Activated naive CD4-positive, alpha-beta T cell treated with anti-CD3 and anti-CD28 coated beads, Interleukin-2, amount 10 ng/mL, durations not matched to agents 7 days and 5 days (primary cell): ENCODE measurements at regions not wholly inside any gene's neighbourhood (a gene's known extent, or its start where the extent isn't known, plus 50 kb on each side); places are given as distances from the start of the nearest gene placed in this dataset.
"Not testable (repeated sequence)": the region's sequence is repeated elsewhere in the genome, so short reads cannot be mapped to it uniquely, and the experiment has no call there.

Source experiments
- CTCF ChIA-PET: fragments of 350-600 bp; sonication (Branson Sonifier 250); formaldehyde crosslinking; loops from one replicate; lab custom pipeline; 2021; ENCODE audit warnings: antibody characterized with exemption; lab: Charles Lee
- DNase-seq: peaks from one replicate; pipeline ENCODE4 v3.0.0-alpha.2; 2020
- H3K27ac Mint-ChIP-seq: one replicate; pipeline ENCODE4 v1.8.0; 2021; ENCODE audit warnings: mild to moderate bottlenecking, moderate library complexity, mixed read lengths
- H3K27me3 Mint-ChIP-seq: one replicate; pipeline ENCODE4 v1.8.0; 2021; ENCODE audit warnings: mild to moderate bottlenecking, mixed read lengths
- H3K36me3 Mint-ChIP-seq: one replicate; pipeline ENCODE4 v1.8.0; 2021; ENCODE audit warnings: mixed read lengths
- H3K4me1 Mint-ChIP-seq: one replicate; pipeline ENCODE4 v1.8.0; 2021; ENCODE audit warnings: mixed read lengths
- H3K4me3 Mint-ChIP-seq: one replicate; pipeline ENCODE4 v1.8.0; 2021; ENCODE audit warnings: mild to moderate bottlenecking, moderate library complexity, mixed read lengths
- H3K9me3 Mint-ChIP-seq: one replicate; pipeline ENCODE4 v1.8.0; 2021; ENCODE audit warnings: mixed read lengths

DNA sequence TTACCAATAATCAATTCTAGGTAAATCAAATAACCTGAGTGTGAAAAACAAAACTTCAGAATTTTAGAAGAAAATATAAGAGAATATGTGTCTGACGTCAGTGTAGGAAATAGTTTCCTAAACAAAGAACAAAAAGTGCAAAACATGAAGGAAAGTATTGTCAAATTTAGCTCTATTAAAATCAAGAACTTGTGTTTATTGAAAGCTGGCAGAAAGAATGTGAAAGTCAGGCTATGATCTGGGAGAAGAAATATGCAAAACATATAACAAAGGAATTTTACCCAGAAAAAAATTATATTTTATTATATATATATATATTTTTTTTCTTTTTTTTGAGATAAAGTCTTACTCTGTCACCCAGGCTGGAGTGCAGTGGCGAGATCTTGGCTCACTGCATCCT is 129.1 kb upstream of the ANKRD28 start:
- no peak for DNase-seq
- H3K36me3 Mint-ChIP-seq, result no peaks in the 10 kb centered on the region
- CTCF ChIA-PET, result no interaction called here
- peaks cover 3% of the 10 kb centered on the region for H3K4me1 Mint-ChIP-seq
- peaks cover 8% of the 10 kb centered on the region for H3K27me3 Mint-ChIP-seq
- no peak overlapping the region for H3K4me3 Mint-ChIP-seq
- H3K27ac Mint-ChIP-seq, result no peak overlapping the region
- H3K9me3 Mint-ChIP-seq, result no peaks in the 10 kb centered on the region

GRCh38 chr3:15927969-15928368 is 130.2 kb upstream of the ANKRD28 start:
- CTCF ChIA-PET, result no interaction called here
- no peak overlapping the region for H3K27ac Mint-ChIP-seq
- peaks cover 3% of the 10 kb centered on the region for H3K4me1 Mint-ChIP-seq
- H3K9me3 Mint-ChIP-seq, result no peaks in the 10 kb centered on the region
- peaks cover 8% of the 10 kb centered on the region for H3K27me3 Mint-ChIP-seq
- H3K36me3 Mint-ChIP-seq, result no peaks in the 10 kb centered on the region
- no peak for DNase-seq
- H3K4me3 Mint-ChIP-seq, result no peak overlapping the region

GRCh38 chr3:15929944-15930571 is 132.3 kb upstream of the ANKRD28 start:
- H3K36me3 Mint-ChIP-seq, result no peaks in the 10 kb centered on the region
- H3K27me3 Mint-ChIP-seq, result peaks cover 8% of the 10 kb centered on the region
- no peaks in the 10 kb centered on the region for H3K9me3 Mint-ChIP-seq
- DNase-seq, result no peak
- no peaks in the 10 kb centered on the region for H3K4me1 Mint-ChIP-seq
- no peak overlapping the region for H3K27ac Mint-ChIP-seq
- CTCF ChIA-PET, result interaction anchor here (1.3 kb wide), 1 partner anchor 21 kb away, joined by 3 read pairs; no protein-coding TSS in a partner anchor
- H3K4me3 Mint-ChIP-seq, result no peak overlapping the region

- Mint-ChIP-seq H3K9me3 (no peaks in the 10 kb centered on the region), H3K4me3 (no peak overlapping the region), H3K27me3 (peaks cover 4% of the 10 kb centered on the region), H3K27ac (no peak overlapping the region), H3K36me3 (no peaks in the 10 kb centered on the region), H3K4me1 (no peaks in the 10 kb centered on the region)
- no peak for DNase-seq
- CTCF ChIA-PET, result no interaction called here
These were observed 134.8 kb upstream of the ANKRD28 start for GRCh38 chr3:15932348-15933300.

DNA sequence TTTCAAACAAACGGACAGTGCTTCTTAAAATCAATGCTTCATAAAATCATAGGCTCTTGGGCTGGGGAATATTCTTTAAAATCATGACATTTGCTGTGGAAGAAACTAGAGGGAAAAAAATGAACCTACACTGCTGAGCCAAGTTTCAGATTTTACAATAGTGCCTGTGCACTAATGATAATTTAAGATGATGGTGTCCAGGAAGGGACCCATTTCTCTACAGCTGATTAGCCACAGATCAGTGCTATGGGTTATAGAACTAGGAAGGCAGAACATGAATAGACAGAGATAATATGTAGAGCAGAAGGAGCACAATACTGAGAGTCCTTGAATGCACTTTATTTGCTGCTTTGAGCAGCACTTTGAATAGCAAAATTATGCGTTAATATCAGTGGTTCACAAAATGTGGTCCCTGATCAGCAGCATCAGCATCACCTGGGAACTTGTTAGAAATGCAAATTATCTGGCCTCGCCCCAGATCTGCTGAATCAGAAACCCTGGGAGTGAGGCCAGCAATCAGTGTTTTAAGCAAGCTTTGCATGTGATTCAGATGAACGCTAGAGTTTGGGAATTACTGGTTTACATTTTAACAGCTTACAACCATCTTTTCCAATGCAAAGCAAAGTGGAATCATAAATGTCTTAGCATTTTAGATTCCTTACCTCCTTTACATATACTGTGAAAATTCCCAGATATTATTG is 135.8 kb upstream of the ANKRD28 start:
- Mint-ChIP-seq H3K27me3 (peaks cover 4% of the 10 kb centered on the region), H3K27ac (no peak overlapping the region), H3K4me1 (no peaks in the 10 kb centered on the region), H3K36me3 (no peaks in the 10 kb centered on the region), H3K4me3 (no peak overlapping the region), H3K9me3 (no peaks in the 10 kb centered on the region)
- CTCF ChIA-PET, result no interaction called here
- no peak for DNase-seq

DNA sequence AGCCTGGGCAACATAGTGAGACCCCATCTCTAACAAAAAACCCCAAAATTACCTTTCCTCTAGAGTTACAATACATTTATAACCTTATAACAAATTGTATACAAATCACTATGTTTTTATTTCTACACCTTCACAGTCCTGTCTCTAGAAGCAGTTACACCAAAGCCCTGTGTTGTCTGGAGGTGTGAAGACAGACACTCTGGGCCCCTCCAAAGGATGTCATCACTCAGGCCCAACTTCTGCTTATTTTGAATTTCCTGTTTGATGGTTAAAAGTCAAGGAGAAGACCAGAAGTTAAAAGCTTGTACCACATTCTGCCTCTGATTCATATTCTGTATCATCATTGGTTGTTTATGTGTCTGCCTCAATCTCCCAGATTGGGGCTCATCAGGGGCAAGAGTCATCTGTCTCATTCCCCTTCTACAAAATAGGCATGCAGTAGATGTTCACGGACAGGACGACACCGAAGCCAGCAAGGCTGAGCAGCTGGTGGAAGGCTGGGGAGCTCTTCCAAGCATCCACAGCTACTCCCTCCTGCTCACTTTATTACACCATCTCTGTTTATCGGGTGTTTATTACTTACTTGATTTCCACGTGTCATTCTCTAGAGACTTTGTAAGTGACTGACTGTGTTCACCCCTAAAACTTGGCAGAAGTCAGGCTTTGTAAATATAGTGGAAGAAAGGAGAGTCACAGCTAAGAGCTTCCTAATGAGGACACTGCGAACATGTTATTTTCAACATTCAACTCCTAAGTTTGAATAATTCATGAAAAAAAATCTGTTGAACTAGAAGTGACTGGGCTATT is 136.8 kb upstream of the ANKRD28 start:
- H3K4me1 Mint-ChIP-seq, result no peaks in the 10 kb centered on the region
- H3K27me3 Mint-ChIP-seq, result no peaks in the 10 kb centered on the region
- no peak for DNase-seq
- H3K27ac Mint-ChIP-seq, result no peak overlapping the region
- CTCF ChIA-PET, result no interaction called here
- no peaks in the 10 kb centered on the region for H3K36me3 Mint-ChIP-seq
- H3K9me3 Mint-ChIP-seq, result no peaks in the 10 kb centered on the region
- H3K4me3 Mint-ChIP-seq, result no peak overlapping the region

DNA sequence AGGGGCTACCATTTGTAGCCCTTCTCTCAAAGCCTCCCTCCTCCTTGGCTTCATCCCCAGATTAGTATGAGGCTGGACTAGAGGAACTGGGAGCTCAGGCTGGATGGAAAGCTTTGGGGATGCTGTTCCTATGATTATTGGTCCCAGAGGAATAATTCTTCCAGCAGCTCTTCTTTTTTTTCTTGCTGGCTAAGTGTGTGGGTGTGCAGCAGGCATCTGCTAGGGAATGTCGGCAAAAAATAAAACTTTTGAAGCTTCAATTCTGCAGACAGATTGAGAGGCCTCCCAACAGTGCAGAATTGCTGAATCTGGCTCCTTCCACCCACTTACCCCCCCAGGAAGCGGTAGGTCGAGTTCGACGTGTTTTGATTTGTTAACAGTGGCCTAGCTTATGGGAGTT is 138.5 kb upstream of the ANKRD28 start:
- Mint-ChIP-seq H3K4me3 (no peak overlapping the region), H3K27me3 (no peaks in the 10 kb centered on the region), H3K4me1 (no peaks in the 10 kb centered on the region), H3K9me3 (peaks cover 7% of the 10 kb centered on the region), H3K27ac (no peak overlapping the region), H3K36me3 (no peaks in the 10 kb centered on the region)
- CTCF ChIA-PET, result no interaction called here
- DNase-seq, result no peak

DNA sequence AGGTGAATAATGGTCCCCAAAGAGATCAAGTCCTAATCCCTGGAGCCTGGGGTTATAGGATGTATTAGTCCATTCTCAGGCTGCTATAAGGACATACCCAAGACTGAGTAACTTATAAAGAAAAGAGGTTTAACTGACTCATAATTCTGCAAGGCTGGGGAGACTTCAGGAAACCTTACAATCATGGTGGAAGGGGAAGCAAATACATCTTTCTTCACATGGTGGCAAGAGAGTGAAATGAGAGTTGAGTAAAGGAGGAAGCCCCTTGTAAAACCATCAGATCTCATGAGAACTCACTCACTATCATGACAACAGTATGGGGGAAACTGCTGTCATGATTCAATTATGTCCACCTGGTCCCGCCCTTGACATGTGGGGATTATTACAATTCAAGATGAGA is 142.9 kb upstream of the ANKRD28 start:
- Mint-ChIP-seq H3K27me3 (peaks cover 4% of the 10 kb centered on the region), H3K36me3 (no peaks in the 10 kb centered on the region), H3K4me1 (peaks cover 5% of the 10 kb centered on the region), H3K4me3 (no peak overlapping the region), H3K9me3 (peaks cover 7% of the 10 kb centered on the region), H3K27ac (no peak overlapping the region)
- CTCF ChIA-PET, result no interaction called here
- no peak for DNase-seq

- H3K36me3 Mint-ChIP-seq, DNase-seq, H3K27me3 Mint-ChIP-seq, H3K4me3 Mint-ChIP-seq, H3K9me3 Mint-ChIP-seq, H3K4me1 Mint-ChIP-seq, H3K27ac Mint-ChIP-seq: not testable (repeated sequence)
- CTCF ChIA-PET, result interaction anchor here (0.6 to 2.0 kb wide), 2 partner anchors 12 to 1076 kb away, joined by 3 to 7 read pairs; no protein-coding TSS in a partner anchor
These were observed 143.7 kb upstream of the ANKRD28 start for GRCh38 chr3:15941457-15941856.

- CTCF ChIA-PET, result interaction anchor here (2.0 kb wide), 1 partner anchor 12 kb away, joined by 7 read pairs; no protein-coding TSS in a partner anchor
- peaks cover 11% of the 10 kb centered on the region for H3K4me1 Mint-ChIP-seq
- DNase-seq, result no peak
- H3K4me3 Mint-ChIP-seq, result no peak overlapping the region
- H3K27me3 Mint-ChIP-seq, result peaks cover 4% of the 10 kb centered on the region
- no peaks in the 10 kb centered on the region for H3K36me3 Mint-ChIP-seq
- H3K9me3 Mint-ChIP-seq, result peaks cover 7% of the 10 kb centered on the region
- H3K27ac Mint-ChIP-seq, result no peak overlapping the region
These were observed 144.2 kb upstream of the ANKRD28 start for GRCh38 chr3:15941958-15942357.

GRCh38 chr3:15942462-15942861 is 144.7 kb upstream of the ANKRD28 start:
- peaks cover 4% of the 10 kb centered on the region for H3K27me3 Mint-ChIP-seq
- CTCF ChIA-PET, result interaction anchor here (2.0 kb wide), 1 partner anchor 11 kb away, joined by 7 read pairs; no protein-coding TSS in a partner anchor
- no peak overlapping the region for H3K4me3 Mint-ChIP-seq

GRCh38 chr3:15942936-15943335 is 145.2 kb upstream of the ANKRD28 start:
- Mint-ChIP-seq H3K4me1 (peaks cover 11% of the 10 kb centered on the region), H3K27ac (no peak overlapping the region), H3K4me3 (no peak overlapping the region), H3K27me3 (peaks cover 4% of the 10 kb centered on the region), H3K9me3 (peaks cover 7% of the 10 kb centered on the region), H3K36me3 (no peaks in the 10 kb centered on the region)
- CTCF ChIA-PET, result interaction anchor here (2.0 kb wide), 1 partner anchor 11 kb away, joined by 7 read pairs; no protein-coding TSS in a partner anchor
- no peak for DNase-seq

More at GRCh38 chr3:15942462-15942861, 144.7 kb upstream of the ANKRD28 start:
- H3K36me3 Mint-ChIP-seq, result no peaks in the 10 kb centered on the region
- H3K9me3 Mint-ChIP-seq, result peaks cover 7% of the 10 kb centered on the region
- H3K4me1 Mint-ChIP-seq, result peaks cover 11% of the 10 kb centered on the region
- H3K27ac Mint-ChIP-seq, result no peak overlapping the region
- no peak for DNase-seq

GRCh38 chr3:15948388-15948787 is 150.6 kb upstream of the ANKRD28 start:
- H3K4me3 Mint-ChIP-seq, result no peak overlapping the region
- H3K9me3 Mint-ChIP-seq, result no peaks in the 10 kb centered on the region
- H3K27ac Mint-ChIP-seq, result no peak overlapping the region
- H3K4me1 Mint-ChIP-seq, result peaks cover 11% of the 10 kb centered on the region
- peaks cover 9% of the 10 kb centered on the region for H3K27me3 Mint-ChIP-seq
- DNase-seq, result no peak
- CTCF ChIA-PET, result no interaction called here
- H3K36me3 Mint-ChIP-seq, result no peaks in the 10 kb centered on the region
